ENCODE measurements at regions not wholly inside any gene's neighbourhood (a gene's known extent, or its start where the extent isn't known, plus 50 kb on each side); places are given as distances from the start of the nearest gene placed in this dataset.

DNA sequence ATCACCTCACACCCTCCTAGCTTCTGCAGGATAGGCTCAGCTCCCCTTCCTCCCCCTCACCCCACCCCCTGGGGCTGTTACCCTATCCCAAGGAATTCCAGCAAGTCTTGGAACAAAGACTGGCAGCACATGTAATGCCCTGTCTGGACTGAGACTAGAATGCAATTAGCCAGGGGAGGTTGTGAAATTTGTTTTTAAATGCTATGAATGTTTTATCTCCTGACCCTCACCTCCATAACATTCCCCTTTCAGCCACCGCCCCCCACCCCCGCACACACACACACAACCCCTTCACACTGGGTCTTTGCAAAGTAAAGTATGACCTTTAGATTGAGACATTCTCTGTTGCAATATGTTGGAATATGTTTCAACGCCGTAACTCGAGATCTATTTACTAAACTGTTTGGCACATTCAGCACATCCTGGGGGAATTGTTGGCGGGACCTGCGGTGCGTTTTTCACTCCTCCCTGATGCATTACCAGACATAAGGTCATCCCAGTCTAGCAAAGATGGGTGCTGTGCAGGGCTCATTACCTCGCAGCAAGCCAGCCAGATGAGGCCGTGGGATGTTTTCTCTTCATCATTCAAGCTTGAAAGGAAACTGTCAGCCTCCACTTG is 290.7 kb upstream of the SLC14A2 start:
- no peak for TF ChIP-seq POLR2A (IDR thresholded peaks at IDR 0.05; ENCODE audit: low read depth, low read length)
- TF ChIP-seq, protein P1, sequence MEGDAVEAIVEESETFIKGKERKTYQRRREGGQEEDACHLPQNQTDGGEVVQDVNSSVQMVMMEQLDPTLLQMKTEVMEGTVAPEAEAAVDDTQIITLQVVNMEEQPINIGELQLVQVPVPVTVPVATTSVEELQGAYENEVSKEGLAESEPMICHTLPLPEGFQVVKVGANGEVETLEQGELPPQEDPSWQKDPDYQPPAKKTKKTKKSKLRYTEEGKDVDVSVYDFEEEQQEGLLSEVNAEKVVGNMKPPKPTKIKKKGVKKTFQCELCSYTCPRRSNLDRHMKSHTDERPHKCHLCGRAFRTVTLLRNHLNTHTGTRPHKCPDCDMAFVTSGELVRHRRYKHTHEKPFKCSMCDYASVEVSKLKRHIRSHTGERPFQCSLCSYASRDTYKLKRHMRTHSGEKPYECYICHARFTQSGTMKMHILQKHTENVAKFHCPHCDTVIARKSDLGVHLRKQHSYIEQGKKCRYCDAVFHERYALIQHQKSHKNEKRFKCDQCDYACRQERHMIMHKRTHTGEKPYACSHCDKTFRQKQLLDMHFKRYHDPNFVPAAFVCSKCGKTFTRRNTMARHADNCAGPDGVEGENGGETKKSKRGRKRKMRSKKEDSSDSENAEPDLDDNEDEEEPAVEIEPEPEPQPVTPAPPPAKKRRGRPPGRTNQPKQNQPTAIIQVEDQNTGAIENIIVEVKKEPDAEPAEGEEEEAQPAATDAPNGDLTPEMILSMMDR (conservative IDR thresholded peaks at IDR 0.05; ENCODE audit: low read depth, low read length): no peak

All from IMR-90 (cell line).